CD4-positive, alpha-beta T cell (primary cell): ENCODE measurements at regions not wholly inside any gene's neighbourhood (a gene's known extent, or its start where the extent isn't known, plus 50 kb on each side); places are given as distances from the start of the nearest gene placed in this dataset.

Experiments
- ATAC-seq: fragments of 200-7000 bp; cut with Tn5 transposase; one replicate; pipeline ENCODE4 v1.10.0; 2022; ENCODE audit warnings: mild to moderate bottlenecking; ENCODE audit not compliant: poor library complexity
- CTCF ChIA-PET: fragments of 350-600 bp; sonication (Branson Sonifier 250); formaldehyde crosslinking; loops from one replicate; lab custom pipeline; 2021; ENCODE audit warnings: antibody characterized with exemption, inconsistent platforms; lab: Charles Lee
- POLR2A ChIA-PET: fragments of 350-600 bp; sonication (Branson Sonifier 250); formaldehyde crosslinking; loops from one replicate; lab custom pipeline; 2021; ENCODE audit warnings: antibody characterized with exemption, inconsistent platforms; lab: Charles Lee
- DNase-seq, 14 experiments: peaks; one replicate each; pipeline ENCODE4 v3.0.0-alpha.2; 2013 to 2020; ENCODE audit warnings: mixed read lengths in 2 of 14
- H3K27ac ChIP-seq, 2 donors: one replicate each; pipeline versions ENCODE4 v1.5.1 to v1.7.0; 2013; ENCODE audit warnings: low read length in 2 of 2, low read depth in 1 of 2, mild to moderate bottlenecking in 1 of 2
- H3K27me3 ChIP-seq, 2 experiments: 1 replicate in 1 of 2; 2 replicates in 1 of 2; pipeline versions ENCODE4 v1.6.1 to v1.7.0; 2013; ENCODE audit warnings: low read length in 2 of 2, control low read depth in 1 of 2, mild to moderate bottlenecking in 1 of 2, moderate library complexity in 1 of 2; ENCODE audit not compliant: insufficient read depth in 2 of 2, control insufficient read depth in 1 of 2
- H3K36me3 ChIP-seq: one replicate; pipeline ENCODE4 v1.6.1; 2013; ENCODE audit warnings: low read length, control low read depth; ENCODE audit not compliant: insufficient read depth
- H3K4me1 ChIP-seq: one replicate; pipeline ENCODE4 v1.6.1; 2013; ENCODE audit warnings: low read length, control low read depth; ENCODE audit not compliant: insufficient read depth
- H3K4me3 ChIP-seq: one replicate; pipeline ENCODE4 v1.5.1; 2013; ENCODE audit warnings: mild to moderate bottlenecking, low read length, moderate library complexity
- H3K9me3 ChIP-seq, 2 experiments: 1 replicate in 1 of 2; 2 replicates in 1 of 2; pipeline versions ENCODE4 v1.6.1 to v1.7.0; 2013; ENCODE audit warnings: low read length in 2 of 2, mild to moderate bottlenecking in 2 of 2, control low read depth in 1 of 2, moderate library complexity in 1 of 2; ENCODE audit not compliant: control insufficient read depth in 1 of 2, insufficient read depth in 1 of 2
- H3K27ac Mint-ChIP-seq: one replicate; pipeline ENCODE4 v1.8.0; 2020; ENCODE audit warnings: mixed read lengths
- H3K27me3 Mint-ChIP-seq: one replicate; pipeline ENCODE4 v1.8.0; 2021; ENCODE audit warnings: mixed read lengths
- H3K36me3 Mint-ChIP-seq: one replicate; pipeline ENCODE4 v1.8.0; 2021; ENCODE audit warnings: low read depth, mixed read lengths
- H3K4me1 Mint-ChIP-seq: one replicate; pipeline ENCODE4 v1.8.0; 2021; ENCODE audit warnings: low read depth, mixed read lengths
- H3K4me3 Mint-ChIP-seq: one replicate; pipeline ENCODE4 v1.8.0; 2020; ENCODE audit warnings: mild to moderate bottlenecking, mixed read lengths
- H3K9me3 Mint-ChIP-seq: one replicate; pipeline ENCODE4 v1.8.0; 2020; ENCODE audit warnings: mixed read lengths
- CTCF ChIP-seq: fragments of 200-600 bp; IDR thresholded peaks from one replicate; pipeline ENCODE4 v1.8.0; 2022; ENCODE audit warnings: antibody characterized with exemption, mild to moderate bottlenecking
- intact Hi-C, 2 experiments: fragments of 100-400 bp; cut with DNase I in 1 of 2; cut with micrococcal nuclease in 1 of 2; formaldehyde crosslinking; loops; one replicate each; pipeline versions ENCODE4 v1.15.1 to v1.9.0; 2023 to 2025; cut with DNase I, micrococcal nuclease

GRCh38 chr12:42810006-42810405 lies 220.5 kb upstream of the PRICKLE1 start:
- ChIA-PET POLR2A (no interaction called here), CTCF (no interaction called here)
- Histone ChIP-seq H3K4me3 (no peak overlapping the region), H3K36me3 (no peaks in the 10 kb centered on the region), H3K27me3 (no peaks in the 10 kb centered on the region), H3K27ac (no peak overlapping the region), H3K9me3 (no peaks in the 10 kb centered on the region), H3K4me1 (no peaks in the 10 kb centered on the region)
- Mint-ChIP-seq H3K4me3 (no peak overlapping the region), H3K9me3 (peaks cover 4% of the 10 kb centered on the region), H3K27me3 (no peaks in the 10 kb centered on the region), H3K27ac (no peak overlapping the region), H3K36me3 (no peaks in the 10 kb centered on the region), H3K4me1 (no peaks in the 10 kb centered on the region)
- intact Hi-C loops = no loop called here
- DNase-seq (no peak), ATAC-seq (no peak)
- no peak for TF ChIP-seq CTCF

- Histone ChIP-seq H3K4me1 (no peaks in the 10 kb centered on the region), H3K27ac (no peak overlapping the region), H3K27me3 (no peaks in the 10 kb centered on the region), H3K9me3 (no peaks in the 10 kb centered on the region), H3K36me3 (no peaks in the 10 kb centered on the region), H3K4me3 (no peak overlapping the region)
- Mint-ChIP-seq H3K27me3 (no peaks in the 10 kb centered on the region), H3K36me3 (no peaks in the 10 kb centered on the region), H3K4me3 (no peak overlapping the region), H3K4me1 (no peaks in the 10 kb centered on the region), H3K27ac (no peak overlapping the region), H3K9me3 (peaks cover 4% of the 10 kb centered on the region)
- no peak for TF ChIP-seq CTCF
- POLR2A ChIA-PET = no interaction called here
- no peak for ATAC-seq
- CTCF ChIA-PET = no interaction called here
- intact Hi-C loops = no loop called here
- no peak for DNase-seq
Measured at GRCh38 chr12:42809226-42809625, 219.7 kb upstream of the PRICKLE1 start.

GRCh38 chr12:42807766-42808165 lies 218.2 kb upstream of the PRICKLE1 start:
- no peak for TF ChIP-seq CTCF
- Histone ChIP-seq H3K4me1 (no peaks in the 10 kb centered on the region), H3K9me3 (no peaks in the 10 kb centered on the region), H3K36me3 (no peaks in the 10 kb centered on the region), H3K4me3 (no peak overlapping the region), H3K27me3 (no peaks in the 10 kb centered on the region), H3K27ac (no peak overlapping the region)
- ChIA-PET CTCF (no interaction called here), POLR2A (no interaction called here)
- Mint-ChIP-seq H3K27ac (no peak overlapping the region), H3K27me3 (no peaks in the 10 kb centered on the region), H3K36me3 (no peaks in the 10 kb centered on the region), H3K9me3 (peaks cover 2% of the 10 kb centered on the region), H3K4me1 (no peaks in the 10 kb centered on the region), H3K4me3 (no peak overlapping the region)
- ATAC-seq (no peak), DNase-seq (no peak)
- intact Hi-C loops = no loop called here
